Testis (tissue), 2 donors: ENCODE measurements at regions not wholly inside any gene's neighbourhood (a gene's known extent, or its start where the extent isn't known, plus 50 kb on each side); places are given as distances from the start of the nearest gene placed in this dataset.

ENCODE experiments used
- CTCF ChIP-seq, 3 experiments: fragments of 450-650 bp in 2 of 3; fragments of 200-600 bp in 1 of 3; sonication (generic) in 1 of 3; IDR thresholded peaks; one replicate each; pipeline ENCODE4 v1.5.1; 2016 to 2019; ENCODE audit warnings: antibody characterized with exemption in 3 of 3, mild to moderate bottlenecking in 2 of 3, moderate library complexity in 1 of 3
- POLR2A ChIP-seq: fragments of 450-650 bp; IDR thresholded peaks from one replicate; pipeline ENCODE4 v1.6.1; 2017; ENCODE audit warnings: antibody characterized with exemption, mild to moderate bottlenecking, moderate library complexity

- TF ChIP-seq CTCF (IDR thresholded peaks at IDR 0.05): no peak
- TF ChIP-seq POLR2A: no peak
Measured at GRCh38 chr6:44561060-44561623, 173.6 kb downstream of the CDC5L start.
